SK-N-SH (cell line): ENCODE measurements at regions not wholly inside any gene's neighbourhood (a gene's known extent, or its start where the extent isn't known, plus 50 kb on each side); places are given as distances from the start of the nearest gene placed in this dataset.
"Not testable (repeated sequence)": the region's sequence is repeated elsewhere in the genome, so short reads cannot be mapped to it uniquely, and the experiment has no call there.

Source experiments
- CTCF ChIA-PET: fragments of 300-600, 350-600 bp; formaldehyde crosslinking; extraction: SDS; loops from one replicate; lab custom pipeline; 2021; lab: Yijun Ruan, JAX
- POLR2A ChIA-PET: fragments of 350-600 bp; sonication (Branson Sonifier 250); formaldehyde crosslinking; extraction: SDS; loops from one replicate; lab custom pipeline; 2020; ENCODE audit warnings: antibody characterized with exemption, inconsistent platforms; lab: Yijun Ruan, JAX
- DNase-seq: peaks from one replicate; pipeline ENCODE4 v3.0.0; 2012
- H2AFZ ChIP-seq: fragments of 200-600 bp; sonication (generic); 2 replicates; pipeline ENCODE4 v1.8.1; 2016; ENCODE audit warnings: antibody characterized with exemption, mild to moderate bottlenecking, low read depth
- H3F3A ChIP-seq: fragments of 200-600 bp; sonication (generic); replicated peaks from 2 replicates; pipeline ENCODE3; 2016; ENCODE audit warnings: antibody characterized with exemption, mild to moderate bottlenecking; ENCODE audit not compliant: insufficient read depth
- H3K27ac ChIP-seq, 2 experiments: fragments of 200-500 bp in 1 of 2; fragments of 200-600 bp in 1 of 2; sonication (Bioruptor generic) in 1 of 2; sonication (generic), shearing (Covaris generic) in 1 of 2; 2 replicates each; pipeline versions ENCODE4 v1.5.1 to v1.6.1; 2014 to 2016; ENCODE audit warnings: low read depth in 2 of 2, inconsistent platforms in 1 of 2, low read length in 1 of 2, mild to moderate bottlenecking in 1 of 2, mixed read lengths in 1 of 2
- H3K27me3 ChIP-seq: fragments of 200-600 bp; sonication (generic), shearing (Covaris generic); 2 replicates; pipeline ENCODE4 v1.6.1; 2016; ENCODE audit warnings: mixed run types; ENCODE audit not compliant: insufficient read depth
- H3K36me3 ChIP-seq, 2 experiments: fragments of 200-500 bp in 1 of 2; fragments of 200-600 bp in 1 of 2; sonication (Bioruptor generic) in 1 of 2; sonication (generic) in 1 of 2; replicated peaks in 1 of 2; 2 replicates each; pipeline versions ENCODE3 to v1.5.1; 2014 to 2016; ENCODE audit warnings: low read length in 1 of 2, mild to moderate bottlenecking in 1 of 2; ENCODE audit not compliant: insufficient read depth in 2 of 2, control insufficient read depth in 1 of 2
- H3K4me1 ChIP-seq, 2 experiments: fragments of 200-500 bp in 1 of 2; fragments of 200-600 bp in 1 of 2; sonication (Bioruptor generic) in 1 of 2; sonication (generic), shearing (Covaris generic) in 1 of 2; 2 replicates each; pipeline versions ENCODE4 v1.5.1 to v1.6.1; 2014 to 2016; ENCODE audit warnings: low read depth in 1 of 2, low read length in 1 of 2, mixed run types in 1 of 2; ENCODE audit not compliant: insufficient read depth in 2 of 2, control insufficient read depth in 1 of 2
- H3K4me2 ChIP-seq: fragments of 200-600 bp; sonication (generic), shearing (Covaris generic); 2 replicates; pipeline ENCODE4 v1.6.1; 2017; ENCODE audit warnings: mixed run types
- H3K4me3 ChIP-seq, 2 experiments: fragments of 200-500 bp in 1 of 2; fragments of 200-600 bp in 1 of 2; sonication (Bioruptor generic) in 1 of 2; sonication (generic), shearing (Covaris generic) in 1 of 2; 2 replicates each; pipeline versions ENCODE4 v1.5.1 to v1.8.1; 2014 to 2016; ENCODE audit warnings: low read depth in 2 of 2, inconsistent platforms in 1 of 2, low read length in 1 of 2, mild to moderate bottlenecking in 1 of 2, mixed read lengths in 1 of 2, moderate library complexity in 1 of 2
- H3K79me2 ChIP-seq: fragments of 200-600 bp; sonication (generic); 2 replicates; pipeline ENCODE4 v1.8.1; 2017; ENCODE audit warnings: mild to moderate bottlenecking; ENCODE audit not compliant: insufficient read depth
- H3K9ac ChIP-seq: fragments of 200-600 bp; sonication (generic); 2 replicates; pipeline ENCODE4 v1.6.1; 2017; ENCODE audit warnings: mixed run types
- H3K9me2 ChIP-seq: fragments of 200-600 bp; sonication (generic); 2 replicates; pipeline ENCODE4 v1.6.1; 2017; ENCODE audit warnings: mixed run types
- H3K9me3 ChIP-seq: fragments of 200-600 bp; sonication (generic); 2 replicates; pipeline ENCODE4 v1.6.1; 2017; ENCODE audit warnings: mixed run types, mild to moderate bottlenecking, moderate library complexity
- H4K20me1 ChIP-seq: fragments of 200-600 bp; sonication (generic); 2 replicates; pipeline ENCODE4 v1.6.1; 2017; ENCODE audit warnings: mild to moderate bottlenecking, mixed run types; ENCODE audit not compliant: insufficient read depth
- CTCF ChIP-seq: fragments of 200-600 bp; sonication (generic); IDR thresholded peaks from 2 replicates; pipeline ENCODE4 v1.6.1; 2017; ENCODE audit warnings: antibody characterized with exemption, mild to moderate bottlenecking, moderate library complexity
- EZH2phosphoT487 ChIP-seq: fragments of 200-600 bp; sonication (generic); IDR thresholded peaks from 2 replicates; pipeline ENCODE4 v1.6.1; 2017; ENCODE audit warnings: low read depth, mixed run types, mild to moderate bottlenecking, antibody characterized with exemption, moderate library complexity, borderline replicate concordance
- GABPA ChIP-seq: IDR thresholded peaks from 2 replicates; pipeline ENCODE4 v1.4.0; 2012; ENCODE audit warnings: low read depth, mild to moderate bottlenecking
- GATA2 ChIP-seq: sonication (generic); formaldehyde crosslinking; IDR thresholded peaks from 2 replicates; pipeline ENCODE4 v1.5.0; 2020; ENCODE audit warnings: mild to moderate bottlenecking, missing genetic modification reagents
- MEF2A ChIP-seq: IDR thresholded peaks from 2 replicates; pipeline ENCODE4 v1.4.0; 2012; ENCODE audit warnings: low read depth, borderline replicate concordance
- POLR2AphosphoS5 ChIP-seq: IDR thresholded peaks from 2 replicates; pipeline ENCODE4 v1.6.1; 2012; ENCODE audit warnings: low read depth, low read length
- SIN3A ChIP-seq: IDR thresholded peaks from 2 replicates; pipeline ENCODE4 v1.6.1; 2012; ENCODE audit warnings: low read depth, mild to moderate bottlenecking, low read length, moderate library complexity, borderline replicate concordance
- WGBS: methylation state at CpG from one replicate; pipeline ENCODE4 v1.1.6; 2017; ENCODE audit warnings: low lambda C conversion rate; 5-methylcytosine and 5-hydroxymethylcytosine counted together
- TF ChIP-seq, protein P1 (sequence below): IDR thresholded peaks from 2 replicates; pipeline ENCODE4 v1.4.0; 2012; ENCODE audit warnings: low read depth, borderline replicate concordance

- POLR2A ChIA-PET, result no interaction called here
- Histone ChIP-seq H3K36me3 (no peaks in the 10 kb centered on the region), H3K79me2 (no peaks in the 10 kb centered on the region), H2AFZ (no peak overlapping the region), H3K27ac (no peak overlapping the region), H3F3A (no peaks in the 10 kb centered on the region), H3K4me3 (no peak overlapping the region), H3K4me1 (peaks cover 0 to 3% of the 10 kb centered on the region in 2 experiments; a peak in 2 of 4 replicates), H3K9ac (no peak overlapping the region), H4K20me1 (no peaks in the 10 kb centered on the region), H3K9me2 (no peaks in the 10 kb centered on the region), H3K27me3 (no peaks in the 10 kb centered on the region), H3K4me2 (no peak overlapping the region), H3K9me3 (no peaks in the 10 kb centered on the region)
- WGBS, result 78% methylated on average over 9 of the region's 9 CpGs
- CTCF ChIA-PET, result interaction anchor here (1.2 kb wide), 1 partner anchor 48 kb away, joined by 3 read pairs; no protein-coding TSS in a partner anchor
- DNase-seq, result no peak
- no peak for TF ChIP-seq GABPA
- TF ChIP-seq MEF2A, result no peak
- TF ChIP-seq, protein P1, sequence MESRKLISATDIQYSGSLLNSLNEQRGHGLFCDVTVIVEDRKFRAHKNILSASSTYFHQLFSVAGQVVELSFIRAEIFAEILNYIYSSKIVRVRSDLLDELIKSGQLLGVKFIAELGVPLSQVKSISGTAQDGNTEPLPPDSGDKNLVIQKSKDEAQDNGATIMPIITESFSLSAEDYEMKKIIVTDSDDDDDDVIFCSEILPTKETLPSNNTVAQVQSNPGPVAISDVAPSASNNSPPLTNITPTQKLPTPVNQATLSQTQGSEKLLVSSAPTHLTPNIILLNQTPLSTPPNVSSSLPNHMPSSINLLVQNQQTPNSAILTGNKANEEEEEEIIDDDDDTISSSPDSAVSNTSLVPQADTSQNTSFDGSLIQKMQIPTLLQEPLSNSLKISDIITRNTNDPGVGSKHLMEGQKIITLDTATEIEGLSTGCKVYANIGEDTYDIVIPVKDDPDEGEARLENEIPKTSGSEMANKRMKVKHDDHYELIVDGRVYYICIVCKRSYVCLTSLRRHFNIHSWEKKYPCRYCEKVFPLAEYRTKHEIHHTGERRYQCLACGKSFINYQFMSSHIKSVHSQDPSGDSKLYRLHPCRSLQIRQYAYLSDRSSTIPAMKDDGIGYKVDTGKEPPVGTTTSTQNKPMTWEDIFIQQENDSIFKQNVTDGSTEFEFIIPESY, result no peak
- TF ChIP-seq POLR2AphosphoS5, result no peak
- TF ChIP-seq SIN3A, result no peak
- TF ChIP-seq GATA2, result no peak
- TF ChIP-seq EZH2phosphoT487, result no peak
- TF ChIP-seq CTCF, result no peak
These were observed 109.8 kb downstream of the PLPPR4 start for GRCh38 chr1:99374109-99374508.

DNA sequence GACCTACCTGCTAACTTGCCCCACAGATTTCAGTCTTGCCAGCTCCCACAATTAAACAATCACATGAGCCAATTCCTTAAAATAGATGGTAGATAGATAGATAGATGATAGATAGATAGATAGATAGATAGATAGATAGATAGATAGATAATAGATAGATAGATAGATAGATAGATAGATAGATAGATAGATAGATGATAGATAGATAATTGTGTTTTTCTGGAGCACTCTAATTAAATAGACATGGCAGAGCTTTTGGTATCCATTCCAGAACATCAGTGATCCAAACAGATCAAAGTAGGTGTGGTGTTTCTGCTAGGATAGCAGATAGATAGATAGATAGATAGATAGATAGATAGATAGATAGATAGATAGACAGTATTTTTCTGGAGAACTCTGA, 110.4 kb downstream of the PLPPR4 start:
- not testable (repeated sequence) for H3F3A ChIP-seq
- CTCF ChIA-PET, result interaction anchor here (1.2 kb wide), 1 partner anchor 49 kb away, joined by 3 read pairs; no protein-coding TSS in a partner anchor

More for the DNA sequence above, 110.4 kb downstream of the PLPPR4 start:
- H2AFZ ChIP-seq, POLR2A ChIA-PET, H3K4me2 ChIP-seq, H4K20me1 ChIP-seq, H3K79me2 ChIP-seq, H3K27me3 ChIP-seq, H3K4me1 ChIP-seq, H3K9me3 ChIP-seq, H3K27ac ChIP-seq, H3K9me2 ChIP-seq, DNase-seq, H3K36me3 ChIP-seq, H3K4me3 ChIP-seq, H3K9ac ChIP-seq: not testable (repeated sequence)
